Testis (tissue), 2 donors: ENCODE measurements at regions not wholly inside any gene's neighbourhood (a gene's known extent, or its start where the extent isn't known, plus 50 kb on each side); places are given as distances from the start of the nearest gene placed in this dataset.

Experiments used
- DNase-seq: peaks from one replicate; pipeline ENCODE4 v3.0.0-alpha.2; 2019
- H3K27ac ChIP-seq, 2 donors: fragments of 200-600 bp; sonication (generic); one replicate each; pipeline ENCODE4 v1.5.1; 2019
- H3K27me3 ChIP-seq: fragments of 200-600 bp; sonication (generic); one replicate; pipeline ENCODE4 v1.5.1; 2019
- H3K36me3 ChIP-seq: fragments of 200-600 bp; sonication (generic); one replicate; pipeline ENCODE4 v1.5.1; 2017; ENCODE audit warnings: low read depth; ENCODE audit errors: missing control alignments
- H3K4me1 ChIP-seq: fragments of 200-600 bp; sonication (generic); one replicate; pipeline ENCODE4 v1.5.1; 2019
- H3K4me3 ChIP-seq, 2 donors: fragments of 200-600 bp; sonication (generic); one replicate each; pipeline ENCODE4 v1.5.1; 2017 to 2019
- H3K9me3 ChIP-seq: fragments of 200-600 bp; sonication (generic); one replicate; pipeline ENCODE4 v1.5.1; 2017
- CTCF ChIP-seq, 3 experiments: fragments of 450-650 bp in 2 of 3; fragments of 200-600 bp in 1 of 3; sonication (generic) in 1 of 3; IDR thresholded peaks; one replicate each; pipeline ENCODE4 v1.5.1; 2016 to 2019; ENCODE audit warnings: antibody characterized with exemption in 3 of 3, mild to moderate bottlenecking in 2 of 3, moderate library complexity in 1 of 3
- POLR2A ChIP-seq: fragments of 450-650 bp; IDR thresholded peaks from one replicate; pipeline ENCODE4 v1.6.1; 2017; ENCODE audit warnings: antibody characterized with exemption, mild to moderate bottlenecking, moderate library complexity
- WGBS, 2 donors: methylation state at CpG; one replicate each; pipeline ENCODE4 v1.1.5; 2018; 5-methylcytosine and 5-hydroxymethylcytosine counted together
- intact Hi-C: fragments of 100-400 bp; cut with DNase I; formaldehyde crosslinking; loops from one replicate; pipeline ENCODE4 v1.15.1; 2023; ENCODE audit warnings: low total_unique reads

- intact Hi-C loops, result no loop called here
- Histone ChIP-seq H3K27ac (no peak overlapping the region), H3K4me3 (no peak overlapping the region), H3K27me3 (no peaks in the 10 kb centered on the region), H3K9me3 (no peaks in the 10 kb centered on the region), H3K4me1 (no peaks in the 10 kb centered on the region), H3K36me3 (no peaks in the 10 kb centered on the region)
- TF ChIP-seq CTCF (IDR thresholded peaks at IDR 0.05) (no peak), POLR2A (no peak)
- DNase-seq, result no peak
Measured at GRCh38 chr12:92640691-92641090, 62.1 kb upstream of the PLEKHG7 start.

GRCh38 chr12:92639017-92639416 is 63.8 kb upstream of the PLEKHG7 start:
- intact Hi-C loops, result no loop called here
- no peak for TF ChIP-seq CTCF (IDR thresholded peaks at IDR 0.05)
- no peak for TF ChIP-seq POLR2A
- H3K4me3 ChIP-seq, result no peak overlapping the region
- no peaks in the 10 kb centered on the region for H3K27me3 ChIP-seq
- no peak overlapping the region for H3K27ac ChIP-seq
- no peak for DNase-seq
- H3K9me3 ChIP-seq, result no peaks in the 10 kb centered on the region
- no peaks in the 10 kb centered on the region for H3K36me3 ChIP-seq
- H3K4me1 ChIP-seq, result no peaks in the 10 kb centered on the region

- Histone ChIP-seq H3K27ac (no peak overlapping the region), H3K36me3 (no peaks in the 10 kb centered on the region), H3K27me3 (no peaks in the 10 kb centered on the region), H3K4me3 (no peak overlapping the region), H3K4me1 (no peaks in the 10 kb centered on the region), H3K9me3 (no peaks in the 10 kb centered on the region)
- TF ChIP-seq CTCF (IDR thresholded peaks at IDR 0.05) (no peak), POLR2A (no peak)
- no peak for DNase-seq
- intact Hi-C loops, result no loop called here
- 48 to 54% methylated on average over 2 of the region's 2 CpGs for WGBS, 2 donors
Measured at GRCh38 chr12:92634730-92635129, 68.1 kb upstream of the PLEKHG7 start.

- Histone ChIP-seq H3K4me1 (no peaks in the 10 kb centered on the region), H3K4me3 (no peak overlapping the region), H3K36me3 (no peaks in the 10 kb centered on the region), H3K9me3 (no peaks in the 10 kb centered on the region), H3K27me3 (no peaks in the 10 kb centered on the region), H3K27ac (no peak overlapping the region)
- WGBS, 2 donors, result 77 to 86% methylated on average over 6 of the region's 6 CpGs
- intact Hi-C loops, result no loop called here
- TF ChIP-seq CTCF (IDR thresholded peaks at IDR 0.05) (no peak), POLR2A (no peak)
- no peak for DNase-seq
Measured at GRCh38 chr12:92634202-92634601, 68.6 kb upstream of the PLEKHG7 start.

- 86 to 90% methylated on average over 6 of the region's 6 CpGs for WGBS, 2 donors
- intact Hi-C loops, result no loop called here
- no peak for TF ChIP-seq POLR2A
- no peak for TF ChIP-seq CTCF (IDR thresholded peaks at IDR 0.05)
- H3K27ac ChIP-seq, result no peak overlapping the region
- no peaks in the 10 kb centered on the region for H3K4me1 ChIP-seq
- H3K36me3 ChIP-seq, result no peaks in the 10 kb centered on the region
- no peaks in the 10 kb centered on the region for H3K9me3 ChIP-seq
- DNase-seq, result no peak
- no peaks in the 10 kb centered on the region for H3K27me3 ChIP-seq
- H3K4me3 ChIP-seq, result no peak overlapping the region
Measured at GRCh38 chr12:92630968-92631367, 71.8 kb upstream of the PLEKHG7 start.
